GM19239 (cell line): ENCODE measurements at regions not wholly inside any gene's neighbourhood (a gene's known extent, or its start where the extent isn't known, plus 50 kb on each side); places are given as distances from the start of the nearest gene placed in this dataset.

Source experiments
- DNase-seq: peaks from one replicate; pipeline ENCODE4 v3.0.0; 2011; ENCODE audit warnings: low spot score; ENCODE audit not compliant: insufficient read length
- FAIRE-seq: peaks from 2 replicates; lab custom pipeline; 2011; peaks lifted over from hg19 to GRCh38; lab: Jason Lieb, UNC

DNA sequence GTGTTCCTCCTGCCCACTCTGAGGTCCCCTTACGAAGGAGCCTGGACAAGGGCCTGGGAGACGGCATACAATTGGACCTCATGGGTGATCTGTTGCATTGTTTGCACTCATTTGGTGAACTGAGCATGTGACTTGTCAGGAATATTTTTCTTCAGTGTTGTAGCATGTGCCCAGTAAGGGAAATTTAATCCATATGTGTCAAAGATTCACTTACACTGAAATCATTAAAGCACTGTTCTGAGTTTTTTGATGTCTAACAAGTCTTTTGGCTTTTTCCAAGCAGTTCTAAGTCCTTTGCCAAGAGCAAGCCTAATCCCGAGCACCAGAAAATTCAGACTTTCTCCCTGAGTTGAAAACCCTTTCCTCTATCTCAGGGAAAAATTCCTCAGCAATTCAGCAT lies 61.6 kb upstream of the RPS23 start:
- DNase-seq (no peak), FAIRE-seq (no peak)

DNA sequence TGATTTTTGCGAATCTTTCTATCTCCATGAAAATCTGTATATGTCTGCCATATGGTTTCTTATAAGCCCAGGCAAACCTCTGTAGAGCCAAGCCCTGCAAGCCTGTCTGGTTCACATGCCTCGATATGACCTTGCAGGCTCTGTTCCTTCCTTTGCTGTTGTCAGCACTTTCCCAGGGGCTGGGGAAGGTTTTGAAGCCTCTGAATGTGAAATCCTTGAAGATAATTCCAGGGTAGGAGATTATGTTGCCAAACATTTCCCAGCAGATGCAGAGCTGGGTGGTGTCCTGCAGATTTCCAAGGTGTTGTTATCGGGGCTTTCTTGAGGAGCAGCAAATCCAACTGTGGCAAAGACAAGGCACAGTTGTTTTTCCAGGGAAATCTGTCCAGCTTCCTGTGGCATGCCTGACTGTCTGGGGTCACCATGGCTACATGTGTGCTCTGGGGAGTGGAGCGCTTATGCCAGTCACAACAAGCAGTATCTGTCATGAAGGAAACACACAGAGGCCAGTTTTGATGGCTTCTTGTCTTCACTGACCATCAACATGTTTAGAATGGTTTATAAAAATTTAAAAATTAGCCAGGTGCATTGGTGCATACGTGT lies 60.7 kb upstream of the RPS23 start:
- no peak for FAIRE-seq
- DNase-seq: no peak

DNA sequence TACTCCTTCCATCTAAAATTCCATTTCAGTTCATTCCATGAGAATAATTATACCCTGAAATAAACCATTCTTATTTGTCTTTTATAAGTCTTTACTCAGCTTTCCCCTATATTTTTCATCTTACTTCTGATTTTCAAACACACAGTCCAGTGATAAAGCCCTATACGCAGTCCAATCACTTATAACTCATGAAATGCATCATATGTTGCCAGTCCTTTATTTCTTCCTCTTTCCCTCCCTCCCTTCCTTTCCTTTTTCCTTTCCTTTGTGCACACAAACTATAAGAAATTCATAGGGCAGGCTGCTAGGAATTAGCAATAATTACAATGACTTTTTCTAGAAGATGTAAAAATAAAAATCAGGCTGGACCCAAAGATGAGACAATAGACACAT lies 58.8 kb upstream of the RPS23 start:
- DNase-seq (no peak), FAIRE-seq (no peak)

DNA sequence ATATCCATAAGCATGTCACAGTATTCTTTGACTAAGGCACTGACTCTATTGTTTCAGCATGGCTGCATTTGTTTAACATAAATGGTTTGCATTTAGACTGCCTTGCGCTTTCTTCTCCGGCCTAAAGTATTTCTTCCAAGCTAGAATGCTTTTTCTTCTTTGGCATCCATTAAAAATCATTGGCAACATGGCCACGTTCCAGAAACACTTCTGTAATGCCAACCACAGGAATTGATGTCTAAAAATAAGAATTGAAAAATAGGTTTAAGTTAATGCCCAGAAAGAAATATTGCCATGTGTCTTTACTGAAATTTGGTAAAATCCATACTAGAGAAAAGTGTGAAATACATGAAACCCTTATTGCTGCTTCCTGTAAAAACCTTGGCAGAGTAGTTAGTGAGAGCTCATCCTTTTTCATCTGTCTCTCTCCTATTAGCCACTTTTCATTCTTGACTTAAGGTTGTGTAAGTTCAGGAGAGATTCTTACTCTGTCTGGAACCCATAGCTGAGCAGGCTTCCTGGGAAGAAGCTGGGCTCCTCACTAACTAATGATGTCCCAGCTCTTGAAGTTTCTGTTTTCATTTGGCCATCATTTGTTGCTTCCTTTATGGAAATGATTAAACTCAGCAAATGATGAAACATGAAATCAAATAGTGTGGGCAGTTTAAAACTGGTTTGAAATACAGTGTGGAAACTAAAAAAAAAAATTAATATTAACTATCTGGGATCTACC lies 58.2 kb upstream of the RPS23 start:
- DNase-seq: no peak

DNA sequence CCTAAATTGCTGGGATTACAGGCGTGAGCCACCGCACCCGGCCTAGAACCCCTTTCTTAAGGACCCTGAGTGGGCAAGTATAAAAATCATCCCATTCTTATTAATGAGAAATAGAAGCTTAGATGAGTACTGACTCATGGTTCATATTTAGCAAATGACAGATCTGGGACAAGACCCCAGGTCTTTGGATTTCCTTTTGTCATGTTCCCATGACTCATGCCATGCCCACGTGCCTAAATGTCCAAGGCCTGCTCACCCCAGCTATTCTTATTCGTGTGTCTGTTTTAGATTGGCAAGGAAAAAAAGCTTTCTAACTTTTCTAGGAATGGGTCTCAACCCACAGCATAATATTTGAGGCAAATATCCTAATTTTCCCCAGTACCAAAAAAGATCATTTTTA lies 57.7 kb upstream of the RPS23 start:
- FAIRE-seq: no peak
- no peak for DNase-seq

More for the DNA sequence above, 58.2 kb upstream of the RPS23 start:
- FAIRE-seq: no peak

DNA sequence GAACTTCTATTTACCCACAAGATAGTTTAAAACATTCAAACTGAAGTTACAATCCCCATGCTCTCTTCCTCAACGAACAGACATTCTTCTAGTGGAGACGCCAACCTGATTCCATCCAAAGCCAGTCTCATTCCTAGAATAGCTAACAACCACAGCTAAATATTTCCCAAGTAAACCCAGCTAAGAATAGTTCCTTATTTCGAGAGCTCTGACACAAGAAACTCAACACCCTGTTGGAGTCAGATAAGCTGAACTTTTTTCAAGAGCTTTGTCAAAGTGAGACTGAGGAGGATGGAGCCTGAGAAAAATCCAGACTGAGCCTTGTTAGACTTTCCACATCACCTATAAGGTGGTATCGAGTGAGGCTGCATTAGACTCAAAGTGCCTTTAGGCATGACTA lies 56.7 kb upstream of the RPS23 start:
- DNase-seq (no peak), FAIRE-seq (no peak)

DNA sequence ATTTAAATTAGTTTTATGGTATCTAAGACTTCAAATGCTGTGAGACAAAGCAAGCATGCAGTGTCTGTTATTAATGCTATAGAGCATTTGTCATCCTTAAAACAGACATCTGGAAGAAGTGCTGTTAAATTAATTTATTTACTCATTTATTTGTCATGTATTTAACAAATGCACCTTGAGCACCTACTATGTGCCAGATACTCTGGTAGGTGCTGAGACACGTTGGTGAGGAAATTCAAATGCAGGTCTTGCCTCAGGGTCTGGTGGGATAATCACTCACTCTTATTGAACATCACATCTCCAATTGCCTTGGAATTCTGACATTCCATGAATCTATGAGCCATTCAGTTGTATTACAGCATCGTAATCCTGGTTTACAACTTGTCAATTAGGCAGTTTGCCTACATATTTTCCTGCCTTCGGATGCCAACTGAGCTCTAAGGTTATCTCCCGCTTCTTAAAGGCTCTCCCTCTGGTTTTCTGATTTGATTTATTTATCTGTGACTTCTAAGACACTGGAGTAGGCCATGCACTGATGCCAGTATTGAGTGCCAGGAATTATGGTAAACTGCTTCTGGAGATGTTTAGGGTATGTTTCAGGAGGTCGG lies 56.0 kb upstream of the RPS23 start:
- DNase-seq (no peak), FAIRE-seq (no peak)

DNA sequence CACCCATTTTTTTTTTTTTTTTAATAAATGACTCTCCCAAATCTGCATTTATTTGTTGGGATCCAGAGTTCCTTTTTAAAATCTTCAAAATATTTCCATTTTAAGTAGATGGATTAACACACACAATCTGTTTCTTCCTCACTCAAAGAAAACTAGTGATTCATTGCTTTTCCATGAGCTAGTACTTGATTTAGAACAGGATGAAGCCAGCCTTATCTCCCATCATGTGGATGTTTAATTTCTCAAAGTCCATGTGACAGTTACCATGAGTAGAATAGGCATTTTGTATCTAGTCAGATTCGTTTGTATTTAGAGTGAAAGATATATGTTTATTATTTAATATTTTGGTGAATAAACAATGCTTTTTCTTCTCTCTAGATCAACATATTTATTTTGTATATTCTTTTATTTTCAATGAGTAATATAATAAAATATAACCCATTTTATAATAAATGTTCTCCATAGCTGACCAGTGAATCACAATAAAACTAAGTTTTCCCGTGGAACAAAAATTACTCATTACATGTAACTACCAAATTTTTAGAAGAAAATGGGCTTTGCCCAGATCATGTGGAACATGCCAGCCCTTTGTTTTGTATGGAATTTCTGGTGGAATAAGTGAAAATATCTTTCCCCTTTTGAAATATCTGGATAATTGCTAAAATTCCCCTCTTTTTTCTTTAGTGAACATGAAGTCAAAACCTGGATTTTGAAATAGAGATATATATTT lies 54.9 kb upstream of the RPS23 start:
- FAIRE-seq (no peak), DNase-seq (no peak)

DNA sequence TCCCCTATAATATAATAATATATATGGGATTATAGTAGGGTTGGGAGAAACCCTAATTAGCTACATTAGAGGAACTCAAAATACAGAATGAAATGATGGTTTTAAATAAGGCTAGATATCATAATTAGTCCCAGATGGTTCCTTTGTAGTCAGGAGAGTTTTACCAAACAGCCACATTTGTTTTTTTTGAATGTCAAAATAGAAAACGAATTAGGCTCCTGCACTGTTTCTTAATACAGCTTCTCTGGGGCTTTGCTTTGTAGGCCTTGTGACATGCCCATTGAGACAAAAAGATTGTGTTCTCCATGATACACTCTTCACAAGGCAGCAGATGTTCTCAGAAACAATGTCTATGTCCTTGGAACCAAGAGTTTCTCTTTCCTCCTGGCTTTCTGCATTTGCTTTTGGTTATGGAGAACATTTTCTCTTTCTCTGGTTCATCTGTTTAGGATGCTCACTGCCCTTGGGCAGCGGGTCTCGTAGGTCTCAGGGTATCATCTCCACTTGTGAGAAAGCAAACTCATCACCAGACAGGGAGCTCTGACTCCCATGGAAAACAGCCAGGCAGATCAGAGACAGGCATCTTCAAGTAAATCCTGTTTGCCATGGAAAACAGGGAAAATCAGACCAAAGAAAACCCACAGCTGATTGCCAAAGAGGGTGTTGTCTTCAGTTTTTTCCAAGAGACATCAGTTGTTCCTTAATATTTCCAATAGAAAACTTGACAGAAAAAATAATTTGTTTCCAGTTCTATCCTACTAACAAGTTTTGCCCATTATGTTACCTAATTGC lies 54.1 kb upstream of the RPS23 start:
- DNase-seq (no peak), FAIRE-seq (no peak)

DNA sequence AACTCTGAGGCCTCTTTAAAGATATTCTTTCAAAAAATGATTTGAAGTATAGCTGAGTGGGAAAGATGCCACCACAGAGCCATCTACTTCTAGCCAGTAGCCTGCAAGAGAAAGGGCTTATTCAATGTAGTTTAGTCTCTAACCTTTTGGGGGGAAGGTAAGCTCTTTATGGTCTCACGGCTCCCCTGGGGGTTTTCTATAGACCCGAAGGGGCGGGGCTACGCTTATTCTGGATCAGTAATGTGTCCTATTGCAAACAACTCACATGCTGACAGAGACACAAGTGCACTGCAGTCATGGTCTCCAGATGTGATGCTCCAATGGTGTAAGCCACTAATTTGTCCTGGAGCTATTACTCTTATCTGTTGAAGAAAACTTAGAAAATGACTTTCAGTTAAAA lies 53.4 kb upstream of the RPS23 start:
- DNase-seq (no peak), FAIRE-seq (no peak)

DNA sequence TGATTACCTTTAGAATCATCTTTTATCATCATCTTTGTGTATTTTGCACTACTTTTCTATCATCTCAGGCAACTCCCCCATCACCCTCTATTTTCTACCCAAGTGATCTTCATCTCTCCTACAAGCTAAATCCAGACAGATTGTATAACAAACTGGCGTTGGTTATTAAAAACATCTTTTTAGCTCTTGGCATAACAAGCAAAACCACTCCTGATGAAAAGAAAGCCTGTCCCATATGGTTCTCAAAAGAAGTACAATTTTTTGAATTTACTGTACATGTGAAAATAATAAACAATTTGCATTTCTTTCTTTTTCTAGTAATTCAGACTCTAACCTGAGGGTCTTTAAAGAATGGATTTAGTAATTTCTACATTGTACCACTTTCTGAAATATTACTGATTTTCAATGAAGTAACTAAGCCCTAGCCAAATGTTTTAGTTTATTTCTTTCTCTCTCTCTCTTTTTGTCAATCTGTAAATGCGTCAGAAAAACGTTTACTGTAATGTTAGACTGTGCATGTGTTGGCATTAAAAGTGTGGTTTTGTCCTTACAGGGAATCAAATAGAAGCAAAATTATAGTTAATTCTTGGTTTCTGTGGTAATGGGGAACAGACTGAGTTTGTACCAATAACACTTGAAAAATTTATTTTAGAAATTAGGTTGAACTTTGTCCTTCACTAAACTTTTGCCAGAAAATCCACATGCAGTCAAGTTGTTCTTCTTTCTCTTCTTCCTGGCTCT lies 52.5 kb upstream of the RPS23 start:
- no peak for DNase-seq

DNA sequence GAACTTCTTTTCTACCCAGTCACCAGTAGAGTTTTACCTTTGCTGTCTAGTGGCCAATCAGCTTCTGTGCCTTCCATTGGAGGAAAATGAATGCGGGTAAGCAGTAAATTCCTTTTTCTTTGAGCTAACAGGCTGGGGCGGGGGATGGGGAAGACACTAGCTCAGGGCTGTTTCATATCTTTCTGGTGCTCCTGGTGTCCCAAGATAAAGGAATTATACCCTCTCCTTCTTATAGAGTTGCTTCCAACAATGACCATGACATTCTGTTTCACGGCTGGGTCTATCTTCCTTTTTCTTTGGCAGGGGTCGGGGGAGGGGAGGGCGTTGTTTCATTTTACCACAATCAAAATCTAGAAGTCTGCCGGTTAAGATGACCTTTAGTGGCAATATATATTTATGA lies 51.2 kb upstream of the RPS23 start:
- FAIRE-seq (no peak), DNase-seq (no peak)

More for the DNA sequence above, 52.5 kb upstream of the RPS23 start:
- no peak for FAIRE-seq
